Trophoblast cell (in vitro differentiated cells and primary cell): ENCODE measurements at regions not wholly inside any gene's neighbourhood (a gene's known extent, or its start where the extent isn't known, plus 50 kb on each side); places are given as distances from the start of the nearest gene placed in this dataset.

Source experiments
- DNase-seq, 2 donors: peaks; one replicate each; pipeline ENCODE4 v3.0.0-alpha.2; 2016
- H2AFZ ChIP-seq: 2 replicates; pipeline ENCODE4 v1.6.1; 2013; ENCODE audit warnings: low read length, moderate library complexity, mild to moderate bottlenecking; ENCODE audit not compliant: insufficient read depth, poor library complexity
- H2AK5ac ChIP-seq: 2 replicates; pipeline ENCODE4 v1.6.1; 2013; ENCODE audit warnings: mild to moderate bottlenecking, low read length
- H2BK120ac ChIP-seq: 2 replicates; pipeline ENCODE4 v1.6.1; 2013; ENCODE audit warnings: low read length, mild to moderate bottlenecking, moderate library complexity; ENCODE audit not compliant: insufficient read depth, poor library complexity
- H2BK12ac ChIP-seq: 2 replicates; pipeline ENCODE4 v1.6.1; 2013; ENCODE audit warnings: mild to moderate bottlenecking, low read length, moderate library complexity
- H2BK5ac ChIP-seq: 2 replicates; pipeline ENCODE4 v1.6.1; 2013; ENCODE audit warnings: low read length, low read depth, moderate library complexity, mild to moderate bottlenecking; ENCODE audit not compliant: poor library complexity
- H3K14ac ChIP-seq: 2 replicates; pipeline ENCODE4 v1.6.1; 2013; ENCODE audit warnings: mild to moderate bottlenecking, low read length
- H3K18ac ChIP-seq: 2 replicates; pipeline ENCODE4 v1.6.1; 2013; ENCODE audit warnings: mild to moderate bottlenecking, low read length
- H3K23ac ChIP-seq: 2 replicates; pipeline ENCODE4 v1.6.1; 2013; ENCODE audit warnings: low read length
- H3K27ac ChIP-seq: 2 replicates; pipeline ENCODE4 v1.5.1; 2013; ENCODE audit warnings: low read depth, mild to moderate bottlenecking, inconsistent platforms, low read length, moderate library complexity
- H3K27me3 ChIP-seq: 2 replicates; pipeline ENCODE4 v1.6.1; 2013; ENCODE audit warnings: inconsistent platforms, mild to moderate bottlenecking, low read length, moderate library complexity; ENCODE audit not compliant: insufficient read depth
- H3K36me3 ChIP-seq, 2 experiments: 1 replicate in 1 of 2; 2 replicates in 1 of 2; pipeline ENCODE4 v1.6.1; 2013; ENCODE audit warnings: low read length in 2 of 2, mild to moderate bottlenecking in 2 of 2, moderate library complexity in 1 of 2; ENCODE audit not compliant: insufficient read depth in 2 of 2, control insufficient read depth in 1 of 2
- H3K4ac ChIP-seq: 2 replicates; pipeline ENCODE4 v1.6.1; 2013; ENCODE audit warnings: low read depth, mild to moderate bottlenecking, low read length, moderate library complexity
- H3K4me1 ChIP-seq, 2 experiments: 1 replicate in 1 of 2; 2 replicates in 1 of 2; pipeline ENCODE4 v1.6.1; 2013; ENCODE audit warnings: low read length in 2 of 2, mild to moderate bottlenecking in 2 of 2, moderate library complexity in 1 of 2; ENCODE audit not compliant: insufficient read depth in 2 of 2, control insufficient read depth in 1 of 2
- H3K4me2 ChIP-seq: 2 replicates; pipeline ENCODE4 v1.6.1; 2013; ENCODE audit warnings: inconsistent platforms, mild to moderate bottlenecking, low read length, moderate library complexity
- H3K4me3 ChIP-seq: 2 replicates; pipeline ENCODE4 v1.5.1; 2013; ENCODE audit warnings: mild to moderate bottlenecking, low read depth, low read length, inconsistent platforms
- H3K79me1 ChIP-seq: one replicate; pipeline ENCODE4 v1.6.1; 2013; ENCODE audit warnings: low read length
- H3K79me2 ChIP-seq: 2 replicates; pipeline ENCODE4 v1.6.1; 2013; ENCODE audit warnings: low read length, mild to moderate bottlenecking; ENCODE audit not compliant: control insufficient read depth, insufficient read depth, poor library complexity
- H3K9ac ChIP-seq: 2 replicates; pipeline ENCODE4 v1.6.1; 2013; ENCODE audit warnings: mild to moderate bottlenecking, low read length
- H3K9me3 ChIP-seq: 2 replicates; pipeline ENCODE4 v1.6.1; 2013; ENCODE audit warnings: low read depth, mild to moderate bottlenecking, control low read depth, inconsistent platforms, low read length; ENCODE audit not compliant: insufficient read depth
- H4K12ac ChIP-seq: 2 replicates; pipeline ENCODE4 v1.6.1; 2013; ENCODE audit warnings: low read depth, mild to moderate bottlenecking, low read length, moderate library complexity
- H4K8ac ChIP-seq: 2 replicates; pipeline ENCODE4 v1.6.1; 2013; ENCODE audit warnings: low read depth, mild to moderate bottlenecking, low read length, moderate library complexity
- H4K91ac ChIP-seq: one replicate; pipeline ENCODE4 v1.6.1; 2013; ENCODE audit warnings: low read depth, mild to moderate bottlenecking, low read length, moderate library complexity
- WGBS: extraction: QIAGEN DNeasy Blood & Tissue Kit; methylation state at CpG from one replicate; pipeline ENCODE4 v1.1.7; 2013; ENCODE audit warnings: missing lambda C conversion rate; ENCODE audit not compliant: insufficient read length, insufficient coverage; ENCODE audit errors: extremely low coverage; 5-methylcytosine and 5-hydroxymethylcytosine counted together

DNA sequence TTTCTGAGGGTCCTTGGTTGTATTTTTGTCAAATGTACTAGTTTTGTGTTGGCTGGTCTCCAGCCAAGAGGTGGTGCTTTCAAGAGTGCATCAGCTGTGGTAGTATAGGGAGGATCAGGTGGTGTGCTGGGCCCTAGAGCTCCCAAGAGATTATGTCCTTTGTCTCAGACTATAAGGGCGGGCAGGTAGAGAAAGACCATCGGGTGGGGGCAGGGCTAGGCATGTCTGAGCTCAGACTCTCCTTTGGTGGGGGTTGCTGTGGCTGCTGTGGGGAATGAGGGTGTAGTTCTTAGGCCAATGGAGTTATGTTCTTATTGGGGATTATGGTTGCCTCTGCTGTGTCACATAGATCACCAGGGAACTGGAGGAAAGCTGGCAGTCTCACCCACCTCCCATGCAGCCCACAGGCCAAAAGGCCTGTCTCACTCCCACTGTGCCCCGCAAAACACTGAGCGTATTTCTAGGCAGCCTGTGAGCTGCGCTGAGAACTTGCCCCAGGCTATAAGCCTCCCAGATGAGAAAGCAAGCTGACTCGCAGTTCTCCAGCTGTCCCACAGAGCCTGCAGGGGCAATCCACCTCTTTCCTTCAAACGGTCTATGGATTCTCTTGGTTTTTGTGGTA lies 1066.7 kb downstream of the GRM8 start:
- H2AFZ ChIP-seq = no peak overlapping the region
- H3K14ac ChIP-seq = no peak overlapping the region
- no peak overlapping the region for H3K23ac ChIP-seq
- no peaks in the 10 kb centered on the region for H3K79me1 ChIP-seq
- H3K4ac ChIP-seq = no peak overlapping the region
- H3K27ac ChIP-seq = no peak overlapping the region
- no peak overlapping the region for H4K91ac ChIP-seq
- no peak overlapping the region for H3K4me2 ChIP-seq
- H4K12ac ChIP-seq = no peak overlapping the region
- no peaks in the 10 kb centered on the region for H3K9me3 ChIP-seq
- no peak overlapping the region for H3K9ac ChIP-seq
- DNase-seq = peak; percentile 62 to 68
- no peaks in the 10 kb centered on the region for H3K36me3 ChIP-seq
- no peak overlapping the region for H3K4me3 ChIP-seq
- H2BK120ac ChIP-seq = no peak overlapping the region
- no peak overlapping the region for H2AK5ac ChIP-seq
- no peak overlapping the region for H2BK12ac ChIP-seq
- H3K4me1 ChIP-seq = peaks cover 0 to 4% of the 10 kb centered on the region in 2 experiments
- H3K27me3 ChIP-seq = no peaks in the 10 kb centered on the region
- no peaks in the 10 kb centered on the region for H3K79me2 ChIP-seq
- no peak overlapping the region for H2BK5ac ChIP-seq
- H3K18ac ChIP-seq = no peak overlapping the region
- H4K8ac ChIP-seq = no peak overlapping the region
- WGBS = no CpG with 5 or more reads among the region's 7 CpGs

DNA sequence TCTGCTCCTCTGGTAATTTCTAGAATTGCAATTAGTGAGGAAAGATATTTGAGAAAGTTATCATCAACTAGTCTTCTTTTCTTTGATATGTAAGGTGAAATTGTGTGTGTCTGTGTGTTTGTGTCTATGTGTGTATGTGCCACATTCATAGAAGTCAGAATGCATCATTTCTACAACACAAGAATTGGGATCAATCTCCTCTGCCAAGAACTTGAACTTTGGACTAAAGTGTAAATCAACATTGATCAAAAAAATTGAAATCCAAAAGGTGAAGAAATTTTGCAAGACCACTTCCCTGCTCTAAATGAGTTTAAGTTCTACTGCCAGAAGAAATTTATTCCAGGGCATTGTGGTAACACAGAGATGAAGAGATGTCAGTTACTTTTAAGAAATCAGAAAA lies 1072.8 kb downstream of the GRM8 start:
- H3K79me2 ChIP-seq = no peaks in the 10 kb centered on the region
- H4K8ac ChIP-seq = no peak overlapping the region
- no peak overlapping the region for H2BK5ac ChIP-seq
- no peak overlapping the region for H3K4me2 ChIP-seq
- H2AFZ ChIP-seq = no peak overlapping the region
- H3K9me3 ChIP-seq = no peaks in the 10 kb centered on the region
- no peak overlapping the region for H3K4me3 ChIP-seq
- H3K18ac ChIP-seq = no peak overlapping the region
- no peaks in the 10 kb centered on the region for H3K27me3 ChIP-seq
- no peaks in the 10 kb centered on the region for H3K36me3 ChIP-seq
- H3K14ac ChIP-seq = no peak overlapping the region
- H3K9ac ChIP-seq = no peak overlapping the region
- H2BK120ac ChIP-seq = no peak overlapping the region
- H2AK5ac ChIP-seq = no peak overlapping the region
- no peak overlapping the region for H3K27ac ChIP-seq
- DNase-seq = no peak
- H3K23ac ChIP-seq = no peak overlapping the region
- H3K4ac ChIP-seq = no peak overlapping the region
- H3K4me1 ChIP-seq = no peaks in the 10 kb centered on the region
- H2BK12ac ChIP-seq = no peak overlapping the region
- H3K79me1 ChIP-seq = no peaks in the 10 kb centered on the region
- no peak overlapping the region for H4K91ac ChIP-seq
- no peak overlapping the region for H4K12ac ChIP-seq

DNA sequence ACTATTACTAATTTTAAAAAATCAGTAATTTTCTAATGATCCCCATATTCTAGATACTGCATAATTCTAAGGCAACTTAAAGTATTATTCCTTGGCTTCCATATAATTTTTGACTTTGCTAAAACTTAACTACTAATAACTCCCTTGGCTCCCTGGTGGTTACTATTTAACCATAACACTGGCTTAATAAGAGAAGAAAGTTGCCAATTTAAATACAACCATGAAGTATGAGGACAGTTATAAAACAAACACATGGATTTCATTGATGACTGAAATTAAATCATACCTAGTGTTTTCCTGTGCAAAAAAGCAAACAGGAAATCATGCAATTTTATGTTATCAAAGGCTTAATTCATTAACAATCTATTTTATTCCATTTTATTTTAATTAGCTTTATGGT lies 1073.9 kb downstream of the GRM8 start:
- Histone ChIP-seq H3K9ac (no peak overlapping the region), H3K4ac (no peak overlapping the region), H2AFZ (no peak overlapping the region), H2BK5ac (no peak overlapping the region), H3K23ac (no peak overlapping the region), H2BK12ac (no peak overlapping the region), H3K9me3 (no peaks in the 10 kb centered on the region), H3K27ac (no peak overlapping the region), H3K27me3 (no peaks in the 10 kb centered on the region), H3K14ac (no peak overlapping the region), H4K12ac (no peak overlapping the region), H3K4me1 (no peaks in the 10 kb centered on the region), H3K18ac (no peak overlapping the region), H2AK5ac (no peak overlapping the region), H3K4me3 (no peak overlapping the region), H3K4me2 (no peak overlapping the region), H3K79me2 (no peaks in the 10 kb centered on the region), H4K8ac (no peak overlapping the region), H3K79me1 (no peaks in the 10 kb centered on the region), H3K36me3 (no peaks in the 10 kb centered on the region), H2BK120ac (no peak overlapping the region), H4K91ac (no peak overlapping the region)
- no peak for DNase-seq

DNA sequence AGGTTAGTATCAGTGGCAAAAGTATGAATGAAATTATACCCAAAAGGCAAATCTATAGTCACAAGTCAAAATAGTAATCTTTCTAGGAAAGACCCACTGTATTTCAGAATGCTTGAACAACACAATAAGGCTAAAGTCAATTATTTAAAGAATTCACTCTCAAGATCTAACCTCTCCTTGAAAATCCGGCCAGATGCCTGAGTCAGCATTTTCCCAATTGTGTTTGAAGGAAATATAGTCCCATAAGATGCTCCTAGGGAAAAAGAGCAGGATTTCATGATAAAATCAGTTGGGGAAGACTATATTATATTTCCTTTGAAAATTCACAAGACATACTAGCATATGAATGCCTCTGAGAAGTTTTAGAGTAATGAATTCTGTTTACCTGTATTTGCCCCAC lies 1075.0 kb downstream of the GRM8 start:
- no peak overlapping the region for H3K9ac ChIP-seq

More for the DNA sequence above, 1075.0 kb downstream of the GRM8 start:
- Histone ChIP-seq H4K8ac (no peak overlapping the region), H3K79me2 (no peaks in the 10 kb centered on the region), H2AK5ac (no peak overlapping the region), H3K4ac (no peak overlapping the region), H3K79me1 (no peaks in the 10 kb centered on the region), H3K9me3 (no peaks in the 10 kb centered on the region), H4K12ac (no peak overlapping the region), H3K14ac (no peak overlapping the region), H3K4me3 (no peak overlapping the region), H4K91ac (no peak overlapping the region), H2BK5ac (no peak overlapping the region), H3K27ac (no peak overlapping the region), H3K4me2 (no peak overlapping the region), H3K18ac (no peak overlapping the region), H2BK12ac (no peak overlapping the region), H3K36me3 (no peaks in the 10 kb centered on the region), H3K4me1 (no peaks in the 10 kb centered on the region), H2BK120ac (no peak overlapping the region), H2AFZ (no peak overlapping the region), H3K23ac (no peak overlapping the region), H3K27me3 (no peaks in the 10 kb centered on the region)
- no CpG with 5 or more reads among the region's 1 CpG for WGBS
- no peak for DNase-seq
